H1 (cell line): ENCODE measurements at regions not wholly inside any gene's neighbourhood (a gene's known extent, or its start where the extent isn't known, plus 50 kb on each side); places are given as distances from the start of the nearest gene placed in this dataset.

ENCODE experiments used
- CTCF ChIA-PET: fragments of 300-600 bp; sonication (Branson Sonifier 250); formaldehyde crosslinking; loops from one replicate; lab custom pipeline; 2021; ENCODE audit not compliant: partially characterized antibody; lab: Charles Lee
- POLR2A ChIA-PET: fragments of 300-600 bp; sonication (Branson Sonifier 250); formaldehyde crosslinking; loops from one replicate; lab custom pipeline; 2021; ENCODE audit warnings: inconsistent platforms; ENCODE audit not compliant: partially characterized antibody; lab: Charles Lee
- DNase-seq, 2 experiments: peaks; one replicate each; pipeline versions ENCODE4 v3.0.0 to v3.0.0-alpha.2; 2010 to 2022; ENCODE audit warnings: low spot score in 2 of 2, low read depth in 1 of 2, mixed read lengths in 1 of 2
- FAIRE-seq: peaks from 2 replicates; lab custom pipeline; 2011; peaks lifted over from hg19 to GRCh38; lab: Jason Lieb, UNC
- H2AFZ ChIP-seq: 2 replicates; pipeline ENCODE4 v1.8.1; 2012; ENCODE audit warnings: low read length, inconsistent platforms
- H2AK5ac ChIP-seq: 2 replicates; pipeline ENCODE4 v1.6.1; 2013; ENCODE audit warnings: low read depth, low read length
- H2BK120ac ChIP-seq: replicated peaks from 2 replicates; pipeline ENCODE3; 2013; ENCODE audit warnings: low read depth, low read length, inconsistent platforms
- H2BK12ac ChIP-seq: 2 replicates; pipeline ENCODE4 v1.6.1; 2013; ENCODE audit warnings: low read depth, low read length
- H2BK15ac ChIP-seq: 2 replicates; pipeline ENCODE4 v1.6.1; 2013; ENCODE audit warnings: low read length
- H2BK20ac ChIP-seq: 2 replicates; pipeline ENCODE4 v1.6.1; 2013; ENCODE audit warnings: low read length
- H2BK5ac ChIP-seq: 2 replicates; pipeline ENCODE4 v1.6.1; 2013; ENCODE audit warnings: low read depth, low read length
- H3K14ac ChIP-seq: 2 replicates; pipeline ENCODE4 v1.6.1; 2013; ENCODE audit warnings: inconsistent platforms; ENCODE audit not compliant: insufficient read length
- H3K18ac ChIP-seq: 2 replicates; pipeline ENCODE4 v1.6.1; 2013; ENCODE audit warnings: low read length; ENCODE audit errors: extremely low read depth
- H3K23ac ChIP-seq: 2 replicates; pipeline ENCODE4 v1.6.1; 2013; ENCODE audit warnings: inconsistent platforms; ENCODE audit not compliant: insufficient read length
- H3K23me2 ChIP-seq: 2 replicates; pipeline ENCODE4 v1.6.1; 2013; ENCODE audit warnings: low read depth, low read length
- H3K27ac ChIP-seq: 2 replicates; pipeline ENCODE4 v1.6.1; 2011; ENCODE audit warnings: low read depth, low read length, inconsistent platforms
- H3K27me3 ChIP-seq, 4 experiments: replicated peaks in 1 of 4; 1 replicate in 1 of 4; 2 replicates in 3 of 4; pipeline versions ENCODE4 v1.6.1 to v1.8.1; 2011 to 2013; ENCODE audit warnings: low read length in 3 of 4, mild to moderate bottlenecking in 3 of 4, inconsistent platforms in 2 of 4, mixed read lengths in 2 of 4, moderate library complexity in 1 of 4; ENCODE audit not compliant: control insufficient read depth in 3 of 4, insufficient read depth in 3 of 4; ENCODE audit errors: extremely low read depth in 1 of 4
- H3K36me3 ChIP-seq, 4 experiments: 2 replicates each; pipeline versions ENCODE4 v1.6.1 to v1.8.1; 2011 to 2013; ENCODE audit warnings: mild to moderate bottlenecking in 4 of 4, low read length in 3 of 4, moderate library complexity in 2 of 4, control low read depth in 1 of 4, inconsistent platforms in 1 of 4; ENCODE audit not compliant: insufficient read depth in 4 of 4, control insufficient read depth in 2 of 4
- H3K4ac ChIP-seq: replicated peaks from 2 replicates; pipeline ENCODE3; 2013; ENCODE audit warnings: low read length, low read depth, mixed read lengths, inconsistent platforms; ENCODE audit not compliant: insufficient read length
- H3K4me1 ChIP-seq, 4 experiments: replicated peaks in 1 of 4; 1 replicate in 1 of 4; 2 replicates in 3 of 4; pipeline versions ENCODE4 v1.6.1 to v1.8.1; 2011 to 2013; ENCODE audit warnings: low read length in 3 of 4, inconsistent platforms in 2 of 4, mixed read lengths in 1 of 4; ENCODE audit not compliant: insufficient read depth in 4 of 4, control insufficient read depth in 3 of 4
- H3K4me2 ChIP-seq, 2 experiments: 2 replicates each; pipeline versions ENCODE4 v1.6.1 to v1.8.1; 2011 to 2013; ENCODE audit warnings: low read depth in 2 of 2, low read length in 2 of 2, control low read depth in 1 of 2, inconsistent platforms in 1 of 2, mild to moderate bottlenecking in 1 of 2; ENCODE audit not compliant: insufficient read depth in 1 of 2
- H3K4me3 ChIP-seq, 4 experiments: fragments of 200-600, 300-600 bp in 1 of 4; sonication (generic), shearing (Covaris generic), sonication (Bioruptor Twin) in 1 of 4; 2 replicates each; pipeline versions ENCODE4 v1.5.1 to v1.8.1; 2011 to 2016; ENCODE audit warnings: low read length in 4 of 4, low read depth in 3 of 4, control low read depth in 2 of 4, inconsistent platforms in 2 of 4, mild to moderate bottlenecking in 2 of 4, mixed read lengths in 1 of 4, moderate library complexity in 1 of 4; ENCODE audit not compliant: insufficient read depth in 2 of 4; ENCODE audit errors: extremely low read depth in 1 of 4
- H3K56ac ChIP-seq: replicated peaks from 2 replicates; pipeline ENCODE3; 2013; ENCODE audit warnings: low read depth, mild to moderate bottlenecking, mixed read lengths, low read length, inconsistent platforms; ENCODE audit not compliant: insufficient read length
- H3K79me1 ChIP-seq: 2 replicates; pipeline ENCODE4 v1.6.1; 2013; ENCODE audit warnings: low read depth, low read length, control low read depth
- H3K79me2 ChIP-seq, 2 experiments: 2 replicates each; pipeline versions ENCODE4 v1.6.1 to v1.8.1; 2012 to 2013; ENCODE audit warnings: low read length in 2 of 2, mild to moderate bottlenecking in 2 of 2, inconsistent platforms in 1 of 2; ENCODE audit not compliant: insufficient read depth in 2 of 2, control insufficient read depth in 1 of 2
- H3K9ac ChIP-seq, 4 experiments: replicated peaks in 1 of 4; 1 replicate in 1 of 4; 2 replicates in 3 of 4; pipeline versions ENCODE4 v1.6.1 to v1.8.1; 2011 to 2013; ENCODE audit warnings: low read depth in 3 of 4, low read length in 3 of 4, control low read depth in 2 of 4, mild to moderate bottlenecking in 2 of 4, moderate library complexity in 2 of 4, inconsistent platforms in 1 of 4; ENCODE audit errors: extremely low read depth in 1 of 4
- H3K9me3 ChIP-seq, 2 experiments: 2 replicates each; pipeline versions ENCODE4 v1.6.1 to v1.8.1; 2012 to 2013; ENCODE audit warnings: mild to moderate bottlenecking in 2 of 2, moderate library complexity in 2 of 2, control low read depth in 1 of 2, inconsistent platforms in 1 of 2, low read depth in 1 of 2, low read length in 1 of 2, mixed read lengths in 1 of 2; ENCODE audit not compliant: insufficient read depth in 2 of 2
- H4K20me1 ChIP-seq, 2 experiments: replicated peaks in 1 of 2; 2 replicates each; pipeline versions ENCODE3 to v1.8.1; 2011 to 2013; ENCODE audit warnings: inconsistent platforms in 2 of 2, low read length in 2 of 2, mild to moderate bottlenecking in 1 of 2; ENCODE audit not compliant: insufficient read depth in 2 of 2, control insufficient read depth in 1 of 2
- H4K5ac ChIP-seq: 2 replicates; pipeline ENCODE4 v1.6.1; 2013; ENCODE audit warnings: low read length, low read depth, mixed read lengths, inconsistent platforms; ENCODE audit not compliant: insufficient read length
- H4K8ac ChIP-seq: 2 replicates; pipeline ENCODE4 v1.8.0; 2013; ENCODE audit warnings: mild to moderate bottlenecking, moderate library complexity, low read length, inconsistent platforms; ENCODE audit not compliant: insufficient read depth; ENCODE audit errors: extremely low read depth
- H4K91ac ChIP-seq: replicated peaks from 2 replicates; pipeline ENCODE3; 2013; ENCODE audit warnings: low read length, mixed read lengths, inconsistent platforms; ENCODE audit not compliant: insufficient read length
- WGBS, 2 experiments: shearing (Covaris generic) in 1 of 2; methylation state at CpG; one replicate each; pipeline versions ENCODE4 v1.1.6 to v1.1.7; 2013 to 2015; ENCODE audit warnings: low lambda C conversion rate in 2 of 2, mixed read lengths in 2 of 2, inconsistent platforms in 1 of 2, low coverage in 1 of 2, missing lambda C conversion rate in 1 of 2; ENCODE audit not compliant: insufficient replicate concordance in 2 of 2, insufficient coverage in 1 of 2, insufficient read length in 1 of 2; ENCODE audit errors: extremely low coverage in 1 of 2, missing lambda C conversion rate in 1 of 2; 5-methylcytosine and 5-hydroxymethylcytosine counted together

- Histone ChIP-seq H3K56ac (no peak overlapping the region), H2BK20ac (no peak overlapping the region), H4K91ac (no peak overlapping the region), H3K27ac (no peak overlapping the region), H3K79me1 (no peaks in the 10 kb centered on the region), H3K4ac (no peak overlapping the region), H2BK12ac (no peak overlapping the region), H2AK5ac (no peak overlapping the region), H3K36me3 (no peaks in the 10 kb centered on the region), H2BK120ac (no peak overlapping the region), H2AFZ (no peak overlapping the region), H3K14ac (no peak overlapping the region), H3K4me3 (no peak overlapping the region), H3K79me2 (peaks cover 0 to 10% of the 10 kb centered on the region in 2 experiments; a peak in 3 of 4 replicates), H2BK5ac (no peak overlapping the region), H3K27me3 (no peaks in the 10 kb centered on the region), H3K9ac (no peak overlapping the region), H4K20me1 (peaks cover 0 to 1% of the 10 kb centered on the region in 2 experiments), H3K23ac (no peak overlapping the region), H3K4me1 (no peaks in the 10 kb centered on the region), H3K9me3 (no peaks in the 10 kb centered on the region), H4K8ac (no peak overlapping the region), H3K18ac (no peak overlapping the region), H3K23me2 (no peaks in the 10 kb centered on the region), H2BK15ac (no peak overlapping the region), H4K5ac (no peak overlapping the region), H3K4me2 (no peak overlapping the region)
- POLR2A ChIA-PET: no interaction called here
- DNase-seq (no peak), FAIRE-seq (no peak)
- CTCF ChIA-PET: interaction anchor here (0.6 to 9.4 kb wide), 18 partner anchors 10 to 455 kb away, joined by 3 to 213 read pairs (median 9); partner anchors contain the start of genes PACSIN1 and SPDEF
- WGBS, 2 experiments: 92% methylated on average over 4 of the region's 4 CpGs; no CpG with 5 or more reads in 1 of the 2 experiments
These were observed 54.8 kb upstream of the SPDEF start for GRCh38 chr6:34610819-34611477.
